NCI-H187 treated with DMSO at 0.1 percent for 48 hours (cell line): ENCODE measurements at regions not wholly inside any gene's neighbourhood (a gene's known extent, or its start where the extent isn't known, plus 50 kb on each side); places are given as distances from the start of the nearest gene placed in this dataset.
"Not testable (repeated sequence)": the region's sequence is repeated elsewhere in the genome, so short reads cannot be mapped to it uniquely, and the experiment has no call there.

ENCODE experiments used
- DNase-seq: peaks from one replicate; lab custom pipeline; 2025; lab: John Stamatoyannopoulos, UW

DNA sequence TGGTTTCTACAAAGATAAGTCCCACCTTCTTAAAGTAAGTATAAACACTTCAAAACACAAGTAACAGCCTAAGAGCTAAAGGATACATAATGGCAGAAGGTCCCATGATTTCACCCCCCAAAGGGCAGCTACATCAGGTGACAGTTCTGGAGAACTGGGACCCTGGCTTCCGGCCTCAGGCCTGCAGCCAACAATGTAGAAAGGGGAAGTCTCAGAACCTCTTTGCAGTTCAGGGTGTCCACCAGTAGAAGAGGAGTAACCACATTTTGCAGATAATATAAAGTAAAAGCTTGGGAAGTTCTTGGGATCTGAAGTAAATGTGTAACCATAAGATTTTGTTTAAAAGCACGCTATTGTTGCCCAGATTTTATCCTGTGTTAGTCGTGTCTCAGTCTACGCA is 267.4 kb upstream of the VLDLR start:
- DNase-seq = no peak

DNA sequence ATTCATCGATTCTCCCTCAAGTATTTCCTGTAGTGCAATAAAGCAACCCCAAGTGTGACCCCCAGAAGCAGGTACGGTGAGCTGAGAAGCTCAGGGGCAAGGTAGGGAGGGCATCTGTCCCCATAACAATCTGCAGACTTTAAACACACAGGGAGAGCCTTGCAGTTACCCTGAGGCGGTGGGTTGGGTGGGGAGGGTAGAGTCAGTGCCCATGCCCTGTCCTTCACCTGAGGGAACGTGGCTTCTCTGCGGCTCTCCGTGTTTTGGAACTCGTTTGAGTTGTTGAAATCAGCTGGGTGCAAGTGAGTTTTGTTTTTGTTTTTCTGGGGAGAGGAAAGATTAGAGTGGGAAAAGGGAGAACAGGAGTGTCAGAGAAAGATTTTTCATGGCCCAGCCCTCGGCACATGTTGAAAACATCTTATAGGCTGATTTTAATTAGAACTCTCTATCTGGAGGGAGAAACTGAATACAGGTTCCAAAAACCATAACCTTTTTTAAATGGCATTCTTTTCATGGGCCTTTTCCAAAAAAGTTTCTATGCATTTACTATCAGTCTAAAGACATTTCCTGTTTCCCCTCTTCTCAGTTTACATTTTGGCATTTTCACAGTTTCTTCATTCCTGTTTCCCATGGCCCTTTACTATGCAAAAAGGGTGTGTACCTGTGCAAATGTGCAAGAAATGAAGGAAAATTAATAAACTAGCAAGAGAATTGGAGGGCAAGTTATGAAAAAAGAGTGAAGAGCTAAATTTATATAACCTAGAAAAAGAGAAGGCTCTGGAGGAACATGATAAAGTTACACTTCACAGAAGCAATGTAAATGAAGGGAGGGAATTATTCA is 266.5 kb upstream of the VLDLR start:
- no peak for DNase-seq

DNA sequence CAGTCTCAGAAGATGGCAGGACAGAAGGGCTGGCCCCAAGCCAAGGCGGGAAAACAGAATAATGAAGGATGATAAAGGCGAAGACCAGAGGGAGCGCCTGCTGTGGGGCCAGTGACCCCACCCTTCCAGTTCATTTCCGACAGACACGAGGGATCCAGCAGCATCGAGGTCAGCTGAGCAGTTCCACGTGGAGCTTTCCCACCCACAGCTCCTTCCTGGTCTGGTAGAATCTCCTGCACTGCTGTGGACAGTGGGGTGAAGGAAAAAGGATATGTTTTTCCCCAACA is 265.9 kb upstream of the VLDLR start:
- DNase-seq = no peak

GRCh38 chr9:2356041-2356790 is 265.4 kb upstream of the VLDLR start:
- DNase-seq = no peak

DNA sequence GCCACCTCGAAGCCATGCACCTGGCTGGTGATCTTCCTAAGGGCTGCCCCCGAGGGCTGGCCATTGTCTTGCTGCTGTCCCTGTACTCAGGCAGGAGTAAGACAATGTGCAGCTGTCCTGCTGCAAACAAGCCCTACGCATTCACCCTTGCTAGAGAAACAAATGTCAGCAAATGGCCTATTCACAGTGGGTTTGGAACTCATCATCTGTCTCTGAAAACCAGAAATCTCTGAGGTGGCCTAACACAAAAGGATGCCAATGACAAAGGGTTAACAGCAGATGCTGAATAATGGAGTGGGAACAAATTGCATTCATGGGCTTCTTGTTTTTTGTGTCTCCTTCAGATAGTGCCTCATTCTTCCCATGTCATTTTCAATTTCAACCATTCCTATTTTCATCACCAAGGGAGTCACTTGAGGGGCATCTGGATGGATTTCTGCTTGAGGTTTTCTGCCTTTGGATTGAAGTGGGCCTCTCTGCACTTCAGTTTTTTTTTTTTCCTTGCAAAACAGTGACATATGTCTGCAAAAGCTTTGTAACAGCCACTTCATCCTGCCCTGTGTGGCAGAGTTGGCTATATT is 261.6 kb upstream of the VLDLR start:
- peak; percentile 94 for DNase-seq

DNA sequence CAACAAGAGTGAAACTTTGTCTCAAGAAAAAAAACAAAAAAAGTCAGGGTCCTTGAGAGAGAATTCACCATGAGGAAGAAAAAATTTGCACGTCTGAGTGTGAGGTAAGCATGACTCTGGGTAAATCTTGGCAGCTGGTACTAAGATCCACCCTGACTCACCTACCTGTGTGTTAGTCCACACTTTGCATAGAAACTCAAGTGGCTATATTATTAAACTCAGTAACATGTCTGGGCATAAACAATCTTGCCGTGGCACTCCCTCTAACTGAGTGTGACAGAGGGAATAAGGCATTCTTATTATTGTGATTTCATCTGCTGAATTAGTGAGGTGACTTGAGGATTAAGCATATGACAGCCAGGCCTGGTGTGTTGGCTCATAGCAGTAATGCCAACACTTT is 259.4 kb upstream of the VLDLR start:
- no peak for DNase-seq

DNA sequence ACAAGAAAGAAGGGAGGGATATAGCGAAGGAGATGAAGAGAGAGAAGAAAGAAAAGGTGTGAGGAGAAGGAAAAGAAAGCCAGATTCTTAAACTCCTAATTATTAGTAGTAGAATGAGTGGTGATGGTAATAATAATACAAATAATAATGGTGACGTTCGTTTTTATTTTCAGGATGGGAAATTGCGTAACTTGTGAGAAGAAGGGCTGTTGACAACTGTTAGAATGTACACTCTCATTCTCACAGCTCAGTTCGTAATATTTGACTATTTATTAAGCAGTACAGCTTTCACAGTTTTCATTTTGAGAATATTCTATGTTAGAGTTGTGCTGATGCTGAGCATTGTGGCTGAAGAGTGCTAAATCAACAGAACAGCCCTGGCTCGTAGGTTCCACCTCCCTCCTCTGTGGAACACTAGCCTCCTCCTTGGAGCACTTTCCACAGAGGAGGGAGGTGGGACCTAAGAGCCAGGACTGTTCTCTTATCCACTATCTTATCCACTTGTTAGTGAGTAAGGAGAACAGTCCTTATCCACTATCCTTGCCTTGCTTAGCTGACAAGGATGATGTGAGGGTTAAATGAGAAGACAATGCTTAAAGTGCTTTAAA is 258.3 kb upstream of the VLDLR start:
- no peak for DNase-seq

DNA sequence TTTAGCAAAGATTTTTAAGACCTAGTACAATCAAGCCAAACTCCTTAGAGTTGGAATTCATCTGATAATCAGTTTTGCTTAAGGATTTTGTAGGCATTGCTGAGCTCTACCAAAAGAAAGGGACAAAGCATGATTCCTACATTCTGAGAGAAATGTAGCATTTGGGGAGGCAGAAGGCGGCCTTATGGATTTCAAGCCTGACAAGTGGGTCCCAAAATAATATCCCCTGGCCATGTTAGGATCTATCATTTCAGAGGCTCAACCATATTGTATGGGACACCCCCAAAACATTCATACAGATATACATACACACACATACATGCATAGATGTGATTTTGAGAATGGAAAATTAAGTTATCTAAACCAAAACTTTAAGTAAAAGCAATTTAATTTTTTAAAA is 257.8 kb upstream of the VLDLR start:
- no peak for DNase-seq

- no peak for DNase-seq
These were observed 253.6 kb upstream of the VLDLR start for GRCh38 chr9:2367970-2368369.

DNA sequence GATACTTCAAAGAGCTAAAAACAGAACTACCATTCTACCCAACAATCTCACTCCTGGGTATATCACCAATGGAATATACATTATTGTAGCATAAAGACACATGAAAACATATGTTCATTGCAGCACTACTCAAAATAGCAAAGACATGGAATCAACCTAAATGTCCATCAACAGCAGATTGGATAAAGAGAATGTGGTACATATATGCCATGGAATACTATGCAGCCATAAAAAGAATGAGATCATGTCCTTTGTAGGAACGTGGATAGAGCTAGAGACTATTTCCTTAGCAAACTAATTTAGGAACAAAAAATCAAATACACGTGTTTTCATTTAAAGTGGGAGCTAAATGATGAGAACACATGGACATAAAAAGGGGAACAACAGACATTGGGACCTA is 247.9 kb upstream of the VLDLR start:
- DNase-seq = no peak

GRCh38 chr9:2375114-2375513 is 246.5 kb upstream of the VLDLR start:
- no peak for DNase-seq

GRCh38 chr9:2377117-2377516 is 244.5 kb upstream of the VLDLR start:
- DNase-seq = no peak

DNA sequence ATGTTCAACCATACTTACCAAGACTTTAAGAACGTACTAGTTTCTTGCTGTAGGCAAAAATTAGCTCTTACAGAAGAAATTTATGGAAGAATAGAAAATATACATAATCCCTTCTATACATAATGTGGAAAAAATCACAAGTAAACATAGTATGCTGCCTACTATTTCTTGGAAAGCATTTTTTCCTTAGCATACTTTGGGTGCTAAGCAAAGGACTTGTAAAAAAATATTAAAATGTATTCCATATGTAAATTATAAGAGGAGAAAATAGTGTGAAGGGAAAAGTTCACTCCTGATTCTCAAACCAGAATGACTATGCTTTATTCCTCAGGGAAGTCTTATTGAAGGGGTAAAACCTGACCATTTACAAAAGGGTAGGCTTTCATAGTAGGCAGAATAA is 243.8 kb upstream of the VLDLR start:
- no peak for DNase-seq

- DNase-seq = no peak
These were observed 243.3 kb upstream of the VLDLR start for GRCh38 chr9:2378266-2378665.

DNA sequence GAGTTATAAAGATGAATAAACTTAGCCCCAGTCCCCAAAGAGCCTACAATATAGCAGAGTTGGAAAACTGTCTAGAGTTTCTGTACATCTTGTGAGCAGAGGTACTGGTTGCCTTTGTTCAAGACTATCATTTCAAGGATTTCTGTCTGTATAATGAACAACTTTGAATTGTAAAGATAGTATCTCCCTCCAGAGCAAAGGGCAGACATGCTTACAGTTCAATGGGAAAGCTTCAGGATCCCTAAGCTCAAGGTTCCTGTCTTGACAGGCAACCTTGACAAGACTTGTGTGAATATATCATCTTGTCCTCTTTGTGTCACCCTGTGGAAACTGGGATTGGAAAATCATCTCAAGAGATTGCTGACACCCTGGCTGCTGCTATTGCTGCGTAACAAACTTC is 242.8 kb upstream of the VLDLR start:
- DNase-seq = no peak

GRCh38 chr9:2384741-2385140 is 236.8 kb upstream of the VLDLR start:
- DNase-seq = no peak

GRCh38 chr9:2385746-2386145 is 235.8 kb upstream of the VLDLR start:
- DNase-seq = no peak

- no peak for DNase-seq
These were observed 235.0 kb upstream of the VLDLR start for GRCh38 chr9:2386566-2386965.

- no peak for DNase-seq
These were observed 234.4 kb upstream of the VLDLR start for GRCh38 chr9:2387166-2387565.

- no peak for DNase-seq
These were observed 232.2 kb upstream of the VLDLR start for GRCh38 chr9:2389404-2389803.

GRCh38 chr9:2390028-2390427 is 231.6 kb upstream of the VLDLR start:
- no peak for DNase-seq

DNA sequence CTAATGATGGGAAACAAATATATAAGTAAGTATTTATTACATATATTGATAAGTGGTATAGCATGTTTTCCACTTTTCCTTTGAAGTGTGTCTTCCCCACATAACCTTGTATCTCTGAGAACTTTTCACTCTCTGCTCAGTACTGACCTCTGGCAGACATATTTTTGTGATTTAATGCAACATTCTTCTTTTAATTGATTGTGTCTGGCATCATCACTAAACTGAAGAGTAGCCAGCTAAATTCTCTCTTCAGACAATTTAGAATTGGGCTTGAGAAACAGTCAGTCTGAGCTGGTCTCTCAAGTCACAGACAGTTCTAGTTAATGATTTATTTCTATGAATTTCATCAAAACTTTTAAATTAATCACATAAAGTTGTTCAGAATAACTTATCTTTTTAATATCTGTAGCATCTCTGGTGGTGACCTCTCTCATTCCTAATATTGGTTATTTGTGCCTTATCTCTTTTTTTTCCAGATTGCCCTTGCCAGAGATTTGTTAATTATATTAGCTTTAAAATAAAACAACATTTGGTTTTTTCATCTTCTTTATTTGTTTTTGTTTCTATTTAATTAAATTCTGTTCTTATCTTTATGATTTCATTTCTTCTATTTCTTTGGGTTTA is 230.0 kb upstream of the VLDLR start:
- DNase-seq = not testable (repeated sequence)
